GM19467 (cell line): ENCODE measurements at regions not wholly inside any gene's neighbourhood (a gene's known extent, or its start where the extent isn't known, plus 50 kb on each side); places are given as distances from the start of the nearest gene placed in this dataset.

ENCODE experiments used
- ATAC-seq: cut with Tn5 transposase; IDR thresholded peaks from one replicate; pipeline ENCODE4 v1.9.1; 2021; ENCODE audit warnings: mild to moderate bottlenecking, moderate library complexity; ENCODE audit not compliant: unreplicated experiment

DNA sequence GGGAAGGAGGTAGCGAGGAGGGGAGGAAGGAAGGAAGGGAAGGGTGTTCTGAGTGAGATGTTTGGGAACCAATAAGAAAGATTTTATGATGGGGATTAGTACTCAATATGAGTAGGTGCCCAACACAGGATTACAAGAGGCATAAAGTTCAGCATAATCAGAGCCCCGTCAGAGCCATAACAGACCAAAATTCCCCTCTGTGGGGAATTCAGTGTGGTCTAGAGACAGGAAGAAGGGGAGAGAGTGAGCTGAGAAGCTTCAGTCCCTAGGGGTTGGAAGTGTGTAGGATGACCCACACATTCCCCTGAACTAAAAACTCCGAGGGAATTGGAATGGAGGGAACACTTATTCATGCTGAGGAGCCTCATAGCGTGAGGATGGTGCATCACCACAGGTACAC, 160.3 kb upstream of the SASH1 start:
- ATAC-seq: no peak

DNA sequence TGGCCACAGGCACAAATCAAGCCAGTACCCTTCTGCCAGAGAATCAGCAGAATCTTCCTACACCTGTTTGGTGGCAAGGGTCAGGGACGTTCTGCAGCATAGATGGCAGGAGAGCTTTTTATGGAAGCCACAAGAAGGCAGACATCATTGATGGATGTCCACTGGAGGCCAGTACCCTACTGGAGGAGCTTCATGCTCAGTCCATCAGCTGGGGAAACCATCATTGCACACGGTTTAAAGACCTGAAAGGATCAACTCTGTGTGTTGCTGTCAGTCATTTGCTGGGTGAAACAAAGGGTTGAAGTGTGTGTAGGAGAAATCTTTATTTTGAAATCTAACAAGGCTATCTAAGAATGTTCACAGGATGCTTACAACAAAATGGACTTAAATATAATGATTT, 158.9 kb upstream of the SASH1 start:
- ATAC-seq: no peak

DNA sequence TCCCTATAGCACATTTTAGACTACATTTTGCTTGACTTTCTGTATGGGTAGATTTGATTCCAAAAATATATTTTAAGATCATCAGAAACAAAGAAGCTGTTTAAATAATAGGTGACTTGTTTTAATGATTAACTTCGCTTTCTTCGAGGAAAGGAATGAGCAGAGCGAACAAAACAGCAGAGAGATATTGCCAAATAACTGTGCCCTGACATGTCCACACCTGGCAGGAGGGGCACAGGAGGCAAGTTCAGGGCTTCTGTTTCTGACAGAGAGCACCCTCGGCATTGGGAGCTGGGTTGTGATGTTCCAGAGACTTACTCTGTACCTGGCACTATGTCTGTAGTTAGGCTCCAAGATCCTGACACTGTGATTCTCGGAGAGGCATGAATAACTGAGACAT, 155.7 kb upstream of the SASH1 start:
- ATAC-seq: no peak

DNA sequence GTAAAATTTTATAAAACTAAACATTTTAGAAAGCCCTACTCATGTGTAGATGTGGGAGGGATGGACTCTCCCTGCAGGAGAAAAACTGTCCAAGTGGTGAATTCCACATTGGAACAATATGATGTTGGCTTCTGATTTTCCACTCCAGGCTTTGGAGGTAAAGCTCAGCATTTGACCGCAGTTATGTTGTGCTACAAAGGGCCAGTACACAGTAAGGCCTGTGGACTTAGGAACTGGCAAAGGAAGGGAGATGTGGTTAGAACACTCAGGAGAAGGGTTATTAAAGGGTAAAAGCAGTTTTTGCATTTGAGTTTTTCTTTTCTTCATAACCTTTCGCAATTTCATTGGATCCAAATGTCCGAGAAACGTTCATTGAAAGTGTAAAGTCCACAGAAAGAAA, 150.3 kb upstream of the SASH1 start:
- no peak for ATAC-seq

DNA sequence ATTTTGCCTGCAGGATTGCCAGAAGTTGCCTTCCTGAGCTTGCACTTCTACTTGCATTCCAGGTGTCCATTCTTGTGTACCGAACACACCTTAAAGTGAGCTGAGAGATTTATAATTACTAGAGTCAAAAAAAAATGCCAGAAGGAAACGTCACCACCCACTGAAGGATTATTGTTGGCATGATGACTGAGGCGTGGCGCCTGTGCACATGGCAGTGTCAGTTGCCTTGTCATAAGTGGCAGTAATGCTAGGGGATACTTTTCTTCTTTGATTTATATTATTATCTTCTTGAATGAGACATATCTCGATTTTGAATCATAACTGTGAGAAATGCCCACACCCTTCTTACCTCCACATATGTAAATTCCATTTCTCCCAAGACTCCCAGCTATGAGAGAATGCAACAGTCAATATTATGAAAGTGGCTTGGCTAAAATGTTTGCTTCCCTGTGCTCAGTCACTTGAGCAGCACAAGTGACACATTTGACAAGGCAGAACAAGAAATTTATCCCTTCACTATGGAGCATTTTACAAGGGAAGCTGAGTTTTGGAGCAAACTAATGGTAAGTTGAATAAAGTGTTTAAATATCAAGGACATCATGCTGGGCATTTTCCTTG, 149.5 kb upstream of the SASH1 start:
- no peak for ATAC-seq

DNA sequence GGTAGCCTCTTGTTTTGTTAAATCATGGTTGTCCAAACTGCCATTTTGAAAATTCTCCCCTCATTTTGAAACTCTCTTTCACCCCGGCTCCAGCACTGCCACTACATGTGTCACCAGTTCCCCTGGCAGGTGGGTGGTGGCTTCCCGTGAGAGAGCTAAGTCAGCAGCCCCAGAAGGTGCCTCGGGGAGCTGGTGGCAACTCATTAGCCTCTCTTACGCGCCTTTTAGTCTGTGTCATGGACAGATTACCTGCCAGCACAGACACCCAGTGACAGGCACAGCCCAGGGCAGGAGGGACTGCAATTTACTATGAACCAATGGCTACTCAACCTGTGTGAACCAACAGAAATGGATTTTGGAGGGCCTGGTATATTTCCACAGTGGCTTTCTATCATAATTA, 147.1 kb upstream of the SASH1 start:
- ATAC-seq: no peak

DNA sequence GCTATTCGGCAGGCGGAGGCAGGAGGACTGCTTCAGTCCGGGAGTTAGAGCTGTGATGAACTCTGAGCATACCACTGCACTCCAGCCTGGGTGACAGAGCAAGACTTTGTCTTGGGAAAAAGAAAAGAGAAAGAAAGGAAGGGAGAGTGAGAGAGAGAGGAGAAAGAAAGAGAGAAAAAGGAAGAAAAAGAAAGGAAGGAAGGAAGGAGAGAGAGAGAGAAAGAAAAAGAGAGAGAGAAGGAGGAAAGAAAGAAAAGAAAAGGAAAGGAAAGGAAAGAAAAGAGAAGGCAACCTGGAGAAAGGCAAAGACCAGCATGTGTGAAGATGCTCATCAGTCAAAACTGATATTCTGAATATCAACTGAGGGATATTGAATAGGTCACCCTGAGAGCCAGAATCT, 143.1 kb upstream of the SASH1 start:
- ATAC-seq: no peak

DNA sequence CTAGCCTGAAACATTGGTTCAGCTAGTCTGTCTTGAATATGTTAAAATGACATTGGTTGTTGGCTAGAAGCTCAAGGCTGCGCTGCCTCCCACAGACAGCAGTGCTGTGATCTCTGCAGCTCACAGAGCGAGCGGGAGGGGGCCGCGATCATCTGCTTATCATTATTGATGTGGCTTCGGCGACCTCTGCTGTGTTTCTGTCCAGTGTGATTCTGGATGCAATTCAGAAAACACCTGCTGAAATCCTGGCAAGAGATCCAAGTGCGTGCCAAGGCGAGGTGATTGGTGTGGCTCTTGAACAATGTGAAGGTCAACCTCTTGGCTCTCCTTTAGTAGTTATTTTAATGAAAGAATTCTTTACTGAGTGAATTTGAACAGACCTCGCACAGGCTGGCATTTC, 142.3 kb upstream of the SASH1 start:
- no peak for ATAC-seq

DNA sequence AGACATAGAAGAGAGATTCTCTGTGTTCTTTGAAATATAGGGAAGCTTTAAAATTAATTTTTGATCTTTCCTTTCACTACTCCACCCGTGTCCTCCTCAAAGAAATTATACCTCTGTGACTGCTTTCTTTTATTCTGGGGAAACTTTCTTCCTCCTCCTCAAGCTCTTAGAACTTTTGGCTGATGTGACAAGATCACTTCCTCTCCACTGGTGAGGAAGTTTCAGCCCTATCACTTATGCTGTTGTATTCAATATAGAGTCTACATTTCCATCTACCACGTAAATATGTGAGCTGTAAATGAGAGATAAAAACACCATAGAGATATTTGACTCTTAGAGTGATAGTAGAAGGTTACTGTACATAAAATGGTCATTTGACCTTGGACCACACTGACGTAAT, 141.9 kb upstream of the SASH1 start:
- no peak for ATAC-seq

DNA sequence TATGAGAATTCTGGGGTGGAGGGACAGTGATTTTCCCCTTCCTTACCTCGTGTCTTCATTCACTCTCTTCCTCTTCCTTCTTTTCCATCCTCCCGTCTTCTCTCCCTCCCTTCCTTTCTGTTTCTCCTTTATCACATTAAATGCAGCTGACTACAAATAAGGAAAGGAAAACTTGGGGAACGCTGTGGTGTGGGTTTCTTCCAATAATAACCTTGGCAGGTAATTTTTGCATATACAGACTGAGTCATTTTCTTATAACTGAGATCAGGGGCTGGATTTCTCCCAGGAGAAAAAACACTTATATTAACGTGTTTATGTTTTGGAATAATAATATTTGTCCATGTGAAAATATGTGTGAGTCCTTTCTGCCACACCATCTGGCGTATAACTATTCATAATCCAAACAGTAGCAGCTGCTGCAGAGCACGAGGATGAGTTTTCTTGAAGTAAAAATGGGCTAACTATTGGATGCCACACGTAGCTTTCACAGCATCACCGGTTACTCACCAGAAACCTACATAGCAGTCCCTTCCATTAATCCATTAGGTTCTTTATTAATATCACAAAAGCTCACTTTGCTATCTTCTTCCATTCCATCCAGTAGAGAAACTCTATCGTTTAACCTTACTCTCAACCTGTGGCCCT, 139.2 kb upstream of the SASH1 start:
- ATAC-seq: no peak

DNA sequence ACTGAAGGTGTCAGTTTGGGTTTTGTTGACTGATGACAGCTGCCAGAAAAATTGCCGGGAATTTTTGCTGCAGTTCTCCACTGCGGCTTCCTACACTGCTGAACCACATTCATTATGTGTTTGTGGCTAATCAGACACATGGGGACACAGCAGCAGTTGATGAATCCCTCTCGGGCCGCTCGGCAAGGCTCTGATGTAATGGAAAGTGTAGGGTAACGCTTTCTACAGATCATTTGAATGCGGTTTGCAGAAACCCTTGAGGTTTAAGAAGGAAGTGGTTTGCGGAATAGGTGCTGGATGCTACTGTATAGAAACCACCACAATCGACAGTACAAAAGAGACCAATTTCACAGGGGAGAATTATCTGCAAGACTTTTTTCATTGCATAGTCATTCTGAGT, 138.7 kb upstream of the SASH1 start:
- ATAC-seq: peak; percentile 99

DNA sequence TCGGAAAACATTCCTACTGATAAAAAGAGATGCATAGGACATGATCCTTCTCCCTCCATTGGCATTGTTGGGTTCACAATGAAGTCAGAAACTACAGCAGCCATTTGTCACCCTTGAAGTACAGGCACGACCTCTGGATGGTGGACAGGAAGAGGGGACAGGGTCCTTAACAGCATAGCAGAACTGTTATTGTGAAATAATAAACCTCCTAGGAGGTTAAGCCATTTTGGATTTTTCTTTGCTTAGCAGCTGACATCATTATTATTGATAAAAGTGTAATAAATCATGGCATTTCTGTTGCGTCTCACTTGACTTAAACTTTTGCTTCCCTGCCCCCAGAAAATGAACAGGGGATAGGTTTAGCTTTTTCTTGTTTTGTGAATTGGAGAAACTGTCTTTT, 134.3 kb upstream of the SASH1 start:
- ATAC-seq: no peak

DNA sequence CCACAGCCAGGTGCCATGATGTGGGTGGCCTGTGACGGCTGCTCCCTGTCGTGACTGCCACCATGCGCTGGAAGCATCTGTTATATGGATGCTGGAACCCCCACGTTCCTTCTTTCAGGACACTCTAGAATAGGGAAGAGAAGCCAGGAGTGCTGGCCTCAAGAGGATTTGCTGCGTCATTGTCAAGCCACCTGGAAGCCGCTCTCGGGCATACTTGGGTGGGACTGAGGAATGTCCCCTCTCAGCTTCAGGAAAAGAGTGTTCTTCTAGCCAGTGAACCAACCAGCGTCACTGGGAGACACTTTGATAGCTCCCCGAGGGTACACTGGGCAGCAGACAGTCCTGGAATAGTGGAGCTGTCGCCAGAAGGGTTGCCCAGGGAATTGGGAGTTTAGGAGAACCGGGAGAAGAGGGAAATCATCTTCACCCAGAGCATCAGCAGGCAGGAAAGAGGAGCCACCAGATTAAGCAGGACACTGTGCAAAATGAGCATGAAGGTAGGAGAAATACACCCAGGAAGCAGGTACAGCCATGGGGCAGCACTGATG, 130.8 kb upstream of the SASH1 start:
- ATAC-seq: no peak

DNA sequence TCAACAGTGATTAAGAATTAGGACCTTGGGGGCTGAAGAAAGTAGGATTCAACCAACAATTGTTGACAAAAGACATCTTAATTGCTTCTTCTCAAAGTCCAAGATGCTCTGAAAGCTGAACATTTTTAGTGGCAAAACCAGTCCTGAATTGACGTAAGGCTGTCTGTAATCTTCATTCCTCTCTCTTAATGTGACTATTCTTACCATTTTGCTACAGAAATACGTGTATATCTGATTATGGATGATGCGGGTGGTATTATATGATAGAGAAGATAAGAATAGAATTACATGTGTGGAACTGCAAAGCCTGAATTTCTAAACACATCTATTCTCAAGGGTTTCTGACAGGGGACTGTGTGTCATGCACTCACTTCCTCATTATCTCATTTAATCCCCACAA, 130.3 kb upstream of the SASH1 start:
- no peak for ATAC-seq

DNA sequence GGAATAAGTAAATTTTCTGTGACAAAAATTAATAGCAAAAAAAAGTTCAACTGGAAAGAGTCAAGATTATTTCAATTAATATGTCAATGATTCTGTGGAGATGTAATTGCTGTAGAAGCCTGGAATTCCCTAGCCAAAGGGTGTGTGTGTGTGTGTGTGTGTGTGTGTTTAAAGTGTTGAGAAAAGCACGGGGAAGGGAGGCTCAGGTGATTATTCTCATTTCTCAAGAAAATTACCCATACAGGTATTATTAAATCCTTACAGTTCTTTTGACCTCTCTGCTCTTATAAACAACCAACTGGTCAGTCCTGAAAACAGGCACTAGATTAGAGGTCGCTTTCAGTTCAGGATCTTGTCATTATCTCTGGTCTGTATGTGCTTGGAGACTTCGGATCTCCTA, 129.3 kb upstream of the SASH1 start:
- ATAC-seq: no peak

DNA sequence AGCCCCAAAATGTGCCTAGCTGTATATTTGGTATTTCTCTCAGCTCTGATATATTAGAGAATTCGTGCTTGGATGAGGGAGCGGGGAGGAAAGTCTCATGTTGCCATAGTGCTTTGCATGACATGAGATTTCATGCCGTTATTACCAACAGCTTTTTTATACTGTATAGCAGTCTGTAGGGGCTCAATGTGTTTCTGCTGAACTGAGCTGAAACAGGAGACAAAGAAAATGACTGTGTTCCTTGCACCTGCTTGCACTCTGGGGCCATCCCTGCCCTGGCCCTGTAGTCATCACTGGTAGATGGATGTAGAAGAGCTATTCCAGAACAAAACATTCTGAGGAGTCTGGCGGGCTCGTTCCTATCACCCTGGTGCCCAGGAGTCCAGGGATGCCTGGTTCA, 128.0 kb upstream of the SASH1 start:
- ATAC-seq: no peak

DNA sequence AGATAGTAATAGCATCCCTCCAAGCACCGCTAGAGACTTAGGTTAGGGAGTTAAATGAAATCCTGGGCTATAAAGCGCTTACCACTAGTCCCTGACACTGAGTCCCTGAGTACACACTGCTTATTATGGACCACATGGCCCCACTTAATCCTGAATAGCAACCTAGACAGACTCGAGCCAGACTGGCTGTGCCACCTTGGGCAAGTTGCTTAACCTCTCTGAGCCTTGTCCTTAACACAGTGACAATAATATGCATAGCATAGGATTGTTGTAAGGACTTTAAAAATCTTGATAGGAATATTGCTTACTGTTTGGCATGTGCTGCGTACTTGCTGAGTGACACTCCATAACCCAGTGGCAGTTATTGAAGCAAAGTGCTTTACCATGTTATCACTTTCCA, 125.6 kb upstream of the SASH1 start:
- ATAC-seq: no peak

DNA sequence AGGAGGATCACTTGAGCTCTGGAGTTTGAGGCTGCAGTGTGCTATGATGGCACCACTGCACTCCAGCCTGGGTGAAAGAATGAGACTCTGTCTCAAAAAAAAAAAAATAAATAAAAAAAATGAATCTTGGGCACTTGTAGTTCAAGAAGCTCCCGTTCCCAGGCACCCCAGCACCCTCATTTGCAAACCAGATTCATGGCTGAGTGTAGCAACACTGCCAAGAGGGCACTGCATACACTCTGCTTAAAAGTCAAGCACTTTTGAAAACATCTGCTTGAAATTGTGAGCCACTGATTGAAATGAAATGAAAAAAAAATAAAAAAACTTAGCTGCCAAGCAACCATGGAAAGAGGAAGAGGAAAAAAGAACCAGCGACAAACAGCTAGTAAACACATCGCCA, 124.7 kb upstream of the SASH1 start:
- ATAC-seq: no peak

DNA sequence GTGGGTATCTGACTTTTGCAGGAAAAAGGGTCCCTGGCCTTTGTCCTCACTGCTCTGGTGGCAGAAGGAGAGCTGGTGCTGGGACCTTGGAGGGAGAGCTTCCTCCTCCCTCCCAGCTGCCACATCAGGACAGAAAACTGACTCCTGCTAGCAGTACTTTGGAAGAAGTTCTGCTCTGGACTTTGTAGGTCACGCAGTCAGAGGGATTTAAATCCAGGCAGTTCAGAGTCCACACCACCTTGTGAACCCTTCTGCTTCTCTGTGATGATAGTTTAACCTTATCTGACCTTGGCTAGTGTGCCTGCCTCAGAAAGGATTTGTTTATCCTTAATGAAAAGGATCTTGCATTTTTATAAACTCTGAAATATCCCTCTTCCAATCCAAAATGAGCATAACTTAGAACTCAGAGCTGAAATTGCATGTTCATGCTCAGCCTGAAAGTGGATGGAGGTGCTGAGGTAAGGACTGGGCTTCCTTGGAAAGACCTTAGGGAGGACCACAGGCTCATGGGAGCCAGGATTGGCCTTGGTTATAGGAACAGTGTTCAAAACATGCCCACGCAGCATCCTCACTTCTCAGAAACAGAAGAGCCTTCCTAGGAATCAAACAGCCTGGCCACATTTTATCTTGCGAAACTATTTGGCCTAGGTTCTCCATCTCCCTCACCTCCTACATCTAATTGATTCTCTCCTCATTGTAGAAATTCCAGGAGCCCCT, 123.9 kb upstream of the SASH1 start:
- no peak for ATAC-seq

DNA sequence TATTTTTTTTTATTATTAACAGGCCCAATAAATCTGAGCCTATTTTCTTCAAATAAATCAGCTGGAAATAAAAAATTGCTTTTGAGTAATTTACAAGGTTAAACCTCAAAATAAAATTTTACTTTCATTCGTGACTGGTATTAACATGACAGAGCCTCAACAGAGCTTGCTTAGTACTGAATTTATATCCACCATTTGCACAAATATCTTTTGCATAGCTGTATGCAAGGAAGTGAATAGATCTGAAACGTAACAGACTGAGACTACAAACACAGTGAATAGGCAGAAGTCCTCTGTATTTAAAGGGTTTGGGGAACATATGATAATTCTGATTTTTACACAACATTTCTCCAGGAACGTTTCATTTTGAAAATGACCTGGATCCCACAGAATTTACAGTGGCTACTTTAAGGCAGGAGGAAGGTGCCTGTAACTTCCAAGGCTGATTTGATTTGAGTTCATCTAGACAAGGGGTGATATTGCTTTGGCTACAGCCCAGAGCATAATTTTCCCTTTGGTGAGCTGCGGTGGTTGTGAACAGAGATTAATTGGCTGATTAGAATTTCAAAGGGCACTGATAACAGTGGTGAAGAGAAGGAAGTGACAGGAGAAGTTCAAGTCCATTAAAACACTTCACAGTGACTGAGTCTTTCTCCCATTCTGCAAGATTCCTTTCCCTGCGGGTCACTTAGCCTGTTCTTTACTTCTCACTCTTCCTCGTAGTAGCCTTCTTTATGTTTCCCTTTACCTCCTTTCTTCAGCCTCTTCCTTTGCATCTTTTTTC, 121.2 kb upstream of the SASH1 start:
- ATAC-seq: no peak

DNA sequence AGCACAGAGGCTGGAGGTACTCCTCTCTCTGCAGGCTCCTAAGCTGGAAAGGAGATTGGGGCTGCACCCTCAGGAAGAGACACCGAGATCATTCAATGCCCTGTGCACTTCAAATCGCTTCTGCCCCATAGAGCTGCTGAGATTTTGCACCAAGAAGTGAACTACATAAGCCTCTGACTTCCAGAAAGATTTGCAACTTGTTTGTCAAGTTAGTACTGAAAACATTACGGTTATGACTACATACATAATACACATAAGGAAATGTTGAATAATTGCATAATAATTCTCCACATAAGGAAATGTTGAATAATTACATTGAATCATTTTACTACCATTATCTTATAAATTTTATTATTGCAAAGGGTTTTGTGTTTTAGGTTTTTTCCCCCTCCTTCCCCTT, 120.3 kb upstream of the SASH1 start:
- no peak for ATAC-seq

DNA sequence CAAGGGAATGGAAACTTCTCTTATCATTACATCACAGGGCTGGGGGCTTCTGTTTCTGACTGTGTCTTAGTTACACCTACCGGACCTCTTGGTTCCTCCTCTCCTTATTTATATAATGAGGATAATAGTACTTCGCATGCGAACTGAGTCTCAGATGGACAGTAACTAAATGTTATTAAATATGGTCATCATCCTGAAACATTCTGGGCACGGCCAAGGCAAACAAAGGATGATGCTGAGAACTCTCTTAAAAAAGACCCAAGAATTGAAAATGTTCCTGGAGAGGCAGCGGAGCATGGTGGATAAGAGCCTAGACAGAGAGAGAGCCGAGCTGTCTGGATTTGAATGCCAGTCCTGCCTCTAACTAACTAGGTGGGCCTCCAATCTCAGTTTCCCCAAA, 119.8 kb upstream of the SASH1 start:
- ATAC-seq: no peak
